ENCODE measurements at regions not wholly inside any gene's neighbourhood (a gene's known extent, or its start where the extent isn't known, plus 50 kb on each side); places are given as distances from the start of the nearest gene placed in this dataset.

DNA sequence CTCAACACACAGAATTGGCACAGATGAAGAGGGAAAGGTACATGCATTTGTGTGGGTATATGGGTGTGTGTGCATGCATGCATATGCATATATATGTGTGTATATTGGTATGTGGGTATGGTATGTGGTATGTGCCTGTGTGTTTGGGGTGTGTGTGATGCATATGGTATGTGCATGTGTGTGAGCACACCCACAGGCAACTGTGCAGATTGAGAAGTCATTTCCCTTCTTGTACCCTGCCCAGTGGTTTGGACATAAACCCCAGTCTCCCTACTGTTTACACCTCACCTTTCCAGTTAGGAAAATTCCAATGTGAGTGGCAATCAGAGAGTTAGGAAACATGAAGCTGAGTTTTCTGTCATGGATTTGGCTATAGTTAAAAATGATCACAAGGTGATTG is 178.0 kb downstream of the NXNL2 start:
- TF ChIP-seq, protein P1, sequence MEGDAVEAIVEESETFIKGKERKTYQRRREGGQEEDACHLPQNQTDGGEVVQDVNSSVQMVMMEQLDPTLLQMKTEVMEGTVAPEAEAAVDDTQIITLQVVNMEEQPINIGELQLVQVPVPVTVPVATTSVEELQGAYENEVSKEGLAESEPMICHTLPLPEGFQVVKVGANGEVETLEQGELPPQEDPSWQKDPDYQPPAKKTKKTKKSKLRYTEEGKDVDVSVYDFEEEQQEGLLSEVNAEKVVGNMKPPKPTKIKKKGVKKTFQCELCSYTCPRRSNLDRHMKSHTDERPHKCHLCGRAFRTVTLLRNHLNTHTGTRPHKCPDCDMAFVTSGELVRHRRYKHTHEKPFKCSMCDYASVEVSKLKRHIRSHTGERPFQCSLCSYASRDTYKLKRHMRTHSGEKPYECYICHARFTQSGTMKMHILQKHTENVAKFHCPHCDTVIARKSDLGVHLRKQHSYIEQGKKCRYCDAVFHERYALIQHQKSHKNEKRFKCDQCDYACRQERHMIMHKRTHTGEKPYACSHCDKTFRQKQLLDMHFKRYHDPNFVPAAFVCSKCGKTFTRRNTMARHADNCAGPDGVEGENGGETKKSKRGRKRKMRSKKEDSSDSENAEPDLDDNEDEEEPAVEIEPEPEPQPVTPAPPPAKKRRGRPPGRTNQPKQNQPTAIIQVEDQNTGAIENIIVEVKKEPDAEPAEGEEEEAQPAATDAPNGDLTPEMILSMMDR (IDR thresholded peaks at IDR 0.05; ENCODE audit: extremely low read depth in 1 of 2, insufficient read depth in 1 of 2, low read depth in 1 of 2, low read length in 2 of 2): no peak
- no peak for TF ChIP-seq POLR2AphosphoS5 (IDR thresholded peaks at IDR 0.05; ENCODE audit: insufficient read depth, low read depth, low read length)
- no peak for TF ChIP-seq FOS (IDR thresholded peaks at IDR 0.05; ENCODE audit: borderline replicate concordance, insufficient read depth, low read length)
- TF ChIP-seq POLR2A (IDR thresholded peaks at IDR 0.05; ENCODE audit: low read depth, low read length): no peak
- TF ChIP-seq MYC (IDR thresholded peaks at IDR 0.05; ENCODE audit: low read depth, low read length): no peak
- TF ChIP-seq, protein P2, sequence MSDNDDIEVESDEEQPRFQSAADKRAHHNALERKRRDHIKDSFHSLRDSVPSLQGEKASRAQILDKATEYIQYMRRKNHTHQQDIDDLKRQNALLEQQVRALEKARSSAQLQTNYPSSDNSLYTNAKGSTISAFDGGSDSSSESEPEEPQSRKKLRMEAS (IDR thresholded peaks at IDR 0.05; ENCODE audit: insufficient read depth, insufficient read length): no peak
- TF ChIP-seq GATA2 (IDR thresholded peaks at IDR 0.05; ENCODE audit: insufficient read depth, insufficient read length, low read depth, low read length): no peak
- TF ChIP-seq EZH2 (IDR thresholded peaks at IDR 0.05; ENCODE audit: borderline replicate concordance, low read depth, low read length, severe bottlenecking): no peak

All from endothelial cell of umbilical vein (primary cell).